GM23338 (cell line): ENCODE measurements at regions not wholly inside any gene's neighbourhood (a gene's known extent, or its start where the extent isn't known, plus 50 kb on each side); places are given as distances from the start of the nearest gene placed in this dataset.

Source experiments
- ATAC-seq: fragments of 200-7000 bp; cut with Tn5 transposase; 3 replicates; pipeline ENCODE4 v1.9.1; 2020
- DNase-seq: peaks from one replicate; pipeline ENCODE4 v3.0.0-alpha.2; 2015; ENCODE audit warnings: low spot score
- H2AFZ ChIP-seq: fragments of 200-600 bp; sonication (generic); 2 replicates; pipeline ENCODE4 v1.8.0; 2016; ENCODE audit warnings: antibody characterized with exemption, mild to moderate bottlenecking, moderate library complexity
- H3F3A ChIP-seq: fragments of 200-600 bp; sonication (generic); replicated peaks from 2 replicates; pipeline ENCODE4 v1.8.0; 2017; ENCODE audit warnings: antibody characterized with exemption, mixed run types, low read depth
- H3K27ac ChIP-seq: fragments of 200-600 bp; sonication (generic); 2 replicates; pipeline ENCODE4 v1.6.1; 2016; ENCODE audit warnings: low read depth
- H3K27me3 ChIP-seq: fragments of 200-600 bp; sonication (generic); 2 replicates; pipeline ENCODE4 v1.8.0; 2016; ENCODE audit warnings: mild to moderate bottlenecking, mixed run types, moderate library complexity; ENCODE audit not compliant: insufficient read depth
- H3K36me3 ChIP-seq: fragments of 200-600 bp; sonication (generic); 2 replicates; pipeline ENCODE4 v1.8.0; 2016; ENCODE audit warnings: mild to moderate bottlenecking; ENCODE audit not compliant: insufficient read depth
- H3K4me1 ChIP-seq: fragments of 200-600 bp; sonication (generic); 2 replicates; pipeline ENCODE4 v1.8.0; 2016; ENCODE audit warnings: mild to moderate bottlenecking, moderate library complexity; ENCODE audit not compliant: insufficient read depth
- H3K4me2 ChIP-seq: fragments of 200-600 bp; sonication (generic); 2 replicates; pipeline ENCODE4 v1.7.1; 2017; ENCODE audit warnings: mixed run types
- H3K4me3 ChIP-seq: fragments of 200-600 bp; sonication (generic); 2 replicates; pipeline ENCODE4 v1.6.1; 2016; ENCODE audit warnings: mixed run types
- H3K79me2 ChIP-seq: fragments of 200-600 bp; sonication (generic); replicated peaks from 2 replicates; pipeline ENCODE4 v1.8.0; 2017; ENCODE audit warnings: mild to moderate bottlenecking; ENCODE audit not compliant: insufficient read depth
- H3K9me2 ChIP-seq: fragments of 200-600 bp; sonication (generic); 2 replicates; pipeline ENCODE4 v1.8.0; 2017; ENCODE audit not compliant: insufficient read depth
- H4K20me1 ChIP-seq: fragments of 200-600 bp; sonication (generic); replicated peaks from 2 replicates; pipeline ENCODE4 v1.8.0; 2017; ENCODE audit warnings: mild to moderate bottlenecking; ENCODE audit not compliant: insufficient read depth
- H3K27ac Mint-ChIP-seq: 2 replicates; pipeline ENCODE4 v1.8.0; 2020; ENCODE audit warnings: inconsistent platforms, mild to moderate bottlenecking, moderate library complexity, mixed read lengths
- H3K27me3 Mint-ChIP-seq: 3 replicates; pipeline ENCODE4 v1.8.0; 2022; ENCODE audit warnings: low read depth, mild to moderate bottlenecking, moderate library complexity, mixed read lengths, inconsistent platforms; ENCODE audit not compliant: insufficient read depth, poor library complexity
- H3K36me3 Mint-ChIP-seq: 3 replicates; pipeline ENCODE4 v1.8.0; 2021; ENCODE audit warnings: low read depth, mild to moderate bottlenecking, inconsistent platforms, moderate library complexity, mixed read lengths
- H3K4me1 Mint-ChIP-seq: 3 replicates; pipeline ENCODE4 v1.8.0; 2020; ENCODE audit warnings: mild to moderate bottlenecking, inconsistent platforms, mixed read lengths
- H3K4me3 Mint-ChIP-seq: 3 replicates; pipeline ENCODE4 v1.8.0; 2021; ENCODE audit warnings: moderate library complexity, mild to moderate bottlenecking, inconsistent platforms, mixed read lengths
- H3K9me3 Mint-ChIP-seq: 3 replicates; pipeline ENCODE4 v1.8.0; 2020; ENCODE audit warnings: moderate library complexity, mild to moderate bottlenecking, inconsistent platforms, mixed read lengths
- CREB1 ChIP-seq: fragments of 250-450 bp; sonication (Bioruptor Pico); IDR thresholded peaks from 2 replicates; pipeline ENCODE4 v1.5.0; 2020; ENCODE audit warnings: low read depth, mild to moderate bottlenecking, moderate library complexity
- CTCF ChIP-seq, 2 experiments: fragments of 200-600 bp in 1 of 2; sonication (generic) in 1 of 2; conservative IDR thresholded peaks; 2 replicates each; pipeline versions ENCODE4 v1.5.1 to v1.6.1; 2016 to 2017; ENCODE audit warnings: antibody characterized with exemption in 2 of 2, low read depth in 2 of 2, mild to moderate bottlenecking in 2 of 2, moderate library complexity in 1 of 2
- EZH2 ChIP-seq: fragments of 200-600 bp; sonication (generic); IDR thresholded peaks from one replicate; pipeline ENCODE4 v1.8.0; 2017; ENCODE audit warnings: antibody characterized with exemption, mild to moderate bottlenecking, low read depth; ENCODE audit not compliant: unreplicated experiment
- EZH2phosphoT487 ChIP-seq: fragments of 200-600 bp; sonication (generic); IDR thresholded peaks from one replicate; pipeline ENCODE4 v1.8.1; 2018; ENCODE audit warnings: antibody characterized with exemption; ENCODE audit not compliant: unreplicated experiment
- NANOG ChIP-seq: IDR thresholded peaks from 2 replicates; pipeline ENCODE4 v1.6.1; 2016; ENCODE audit warnings: antibody characterized with exemption, borderline replicate concordance
- POLR2AphosphoS5 ChIP-seq: IDR thresholded peaks from 2 replicates; pipeline ENCODE4 v1.6.1; 2016; ENCODE audit warnings: antibody characterized with exemption, low read depth
- ZNF114 ChIP-seq: fragments of 250-450 bp; sonication (Bioruptor Pico); IDR thresholded peaks from 2 replicates; pipeline ENCODE4 v1.5.0; 2020; ENCODE audit warnings: mild to moderate bottlenecking, moderate library complexity
- TF ChIP-seq, protein P1 (sequence below): fragments of 250-450 bp; sonication (Bioruptor Pico); IDR thresholded peaks from 2 replicates; pipeline ENCODE4 v1.5.0; 2020; ENCODE audit warnings: mild to moderate bottlenecking, moderate library complexity
- TF ChIP-seq, protein P2 (sequence below): IDR thresholded peaks from one replicate; pipeline ENCODE4 v1.6.1; 2018; ENCODE audit warnings: antibody characterized with exemption; ENCODE audit not compliant: unreplicated experiment
- TF ChIP-seq, protein P3 (sequence below): IDR thresholded peaks from 2 replicates; pipeline ENCODE4 v1.6.1; 2016; ENCODE audit warnings: antibody characterized with exemption

- TF ChIP-seq, protein P1, sequence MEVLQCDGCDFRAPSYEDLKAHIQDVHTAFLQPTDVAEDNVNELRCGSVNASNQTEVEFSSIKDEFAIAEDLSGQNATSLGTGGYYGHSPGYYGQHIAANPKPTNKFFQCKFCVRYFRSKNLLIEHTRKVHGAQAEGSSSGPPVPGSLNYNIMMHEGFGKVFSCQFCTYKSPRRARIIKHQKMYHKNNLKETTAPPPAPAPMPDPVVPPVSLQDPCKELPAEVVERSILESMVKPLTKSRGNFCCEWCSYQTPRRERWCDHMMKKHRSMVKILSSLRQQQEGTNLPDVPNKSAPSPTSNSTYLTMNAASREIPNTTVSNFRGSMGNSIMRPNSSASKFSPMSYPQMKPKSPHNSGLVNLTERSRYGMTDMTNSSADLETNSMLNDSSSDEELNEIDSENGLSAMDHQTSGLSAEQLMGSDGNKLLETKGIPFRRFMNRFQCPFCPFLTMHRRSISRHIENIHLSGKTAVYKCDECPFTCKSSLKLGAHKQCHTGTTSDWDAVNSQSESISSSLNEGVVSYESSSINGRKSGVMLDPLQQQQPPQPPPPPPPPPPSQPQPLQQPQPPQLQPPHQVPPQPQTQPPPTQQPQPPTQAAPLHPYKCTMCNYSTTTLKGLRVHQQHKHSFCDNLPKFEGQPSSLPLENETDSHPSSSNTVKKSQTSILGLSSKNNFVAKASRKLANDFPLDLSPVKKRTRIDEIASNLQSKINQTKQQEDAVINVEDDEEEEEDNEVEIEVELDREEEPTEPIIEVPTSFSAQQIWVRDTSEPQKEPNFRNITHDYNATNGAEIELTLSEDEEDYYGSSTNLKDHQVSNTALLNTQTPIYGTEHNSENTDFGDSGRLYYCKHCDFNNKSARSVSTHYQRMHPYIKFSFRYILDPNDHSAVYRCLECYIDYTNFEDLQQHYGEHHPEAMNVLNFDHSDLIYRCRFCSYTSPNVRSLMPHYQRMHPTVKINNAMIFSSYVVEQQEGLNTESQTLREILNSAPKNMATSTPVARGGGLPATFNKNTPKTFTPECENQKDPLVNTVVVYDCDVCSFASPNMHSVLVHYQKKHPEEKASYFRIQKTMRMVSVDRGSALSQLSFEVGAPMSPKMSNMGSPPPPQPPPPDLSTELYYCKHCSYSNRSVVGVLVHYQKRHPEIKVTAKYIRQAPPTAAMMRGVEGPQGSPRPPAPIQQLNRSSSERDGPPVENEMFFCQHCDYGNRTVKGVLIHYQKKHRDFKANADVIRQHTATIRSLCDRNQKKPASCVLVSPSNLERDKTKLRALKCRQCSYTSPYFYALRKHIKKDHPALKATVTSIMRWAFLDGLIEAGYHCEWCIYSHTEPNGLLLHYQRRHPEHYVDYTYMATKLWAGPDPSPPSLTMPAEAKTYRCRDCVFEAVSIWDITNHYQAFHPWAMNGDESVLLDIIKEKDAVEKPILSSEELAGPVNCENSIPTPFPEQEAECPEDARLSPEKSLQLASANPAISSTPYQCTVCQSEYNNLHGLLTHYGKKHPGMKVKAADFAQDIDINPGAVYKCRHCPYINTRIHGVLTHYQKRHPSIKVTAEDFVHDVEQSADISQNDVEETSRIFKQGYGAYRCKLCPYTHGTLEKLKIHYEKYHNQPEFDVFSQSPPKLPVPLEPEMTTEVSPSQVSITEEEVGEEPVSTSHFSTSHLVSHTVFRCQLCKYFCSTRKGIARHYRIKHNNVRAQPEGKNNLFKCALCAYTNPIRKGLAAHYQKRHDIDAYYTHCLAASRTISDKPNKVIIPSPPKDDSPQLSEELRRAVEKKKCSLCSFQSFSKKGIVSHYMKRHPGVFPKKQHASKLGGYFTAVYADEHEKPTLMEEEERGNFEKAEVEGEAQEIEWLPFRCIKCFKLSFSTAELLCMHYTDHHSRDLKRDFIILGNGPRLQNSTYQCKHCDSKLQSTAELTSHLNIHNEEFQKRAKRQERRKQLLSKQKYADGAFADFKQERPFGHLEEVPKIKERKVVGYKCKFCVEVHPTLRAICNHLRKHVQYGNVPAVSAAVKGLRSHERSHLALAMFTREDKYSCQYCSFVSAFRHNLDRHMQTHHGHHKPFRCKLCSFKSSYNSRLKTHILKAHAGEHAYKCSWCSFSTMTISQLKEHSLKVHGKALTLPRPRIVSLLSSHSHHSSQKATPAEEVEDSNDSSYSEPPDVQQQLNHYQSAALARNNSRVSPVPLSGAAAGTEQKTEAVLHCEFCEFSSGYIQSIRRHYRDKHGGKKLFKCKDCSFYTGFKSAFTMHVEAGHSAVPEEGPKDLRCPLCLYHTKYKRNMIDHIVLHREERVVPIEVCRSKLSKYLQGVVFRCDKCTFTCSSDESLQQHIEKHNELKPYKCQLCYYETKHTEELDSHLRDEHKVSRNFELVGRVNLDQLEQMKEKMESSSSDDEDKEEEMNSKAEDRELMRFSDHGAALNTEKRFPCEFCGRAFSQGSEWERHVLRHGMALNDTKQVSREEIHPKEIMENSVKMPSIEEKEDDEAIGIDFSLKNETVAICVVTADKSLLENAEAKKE (CRISPR knock-in tag): no peak
- TF ChIP-seq CREB1 (CRISPR knock-in tag) (no peak), CTCF (conservative IDR thresholded peaks at IDR 0.05; ENCODE audit: low read depth in 2 of 2) (no peak), EZH2phosphoT487 (no peak)
These were observed 432.3 kb downstream of the PLPP3 start (continued) for GRCh38 chr1:56147034-56147433.

- no peak for DNase-seq
- Histone ChIP-seq H3K4me3 (no peak overlapping the region), H3K4me2 (no peak overlapping the region), H4K20me1 (no peaks in the 10 kb centered on the region), H3K4me1 (no peaks in the 10 kb centered on the region), H3K79me2 (no peaks in the 10 kb centered on the region), H3K27ac (no peak overlapping the region), H3F3A (no peaks in the 10 kb centered on the region), H2AFZ (no peak overlapping the region), H3K9me2 (0 out of 2 replicates have a peak, but pooled peaks cover 7% of the 10 kb centered on the region), H3K27me3 (no peaks in the 10 kb centered on the region), H3K36me3 (no peaks in the 10 kb centered on the region)
- Mint-ChIP-seq H3K4me3 (no peak overlapping the region), H3K4me1 (no peaks in the 10 kb centered on the region), H3K27ac (no peak overlapping the region), H3K27me3 (no peaks in the 10 kb centered on the region), H3K36me3 (no peaks in the 10 kb centered on the region), H3K9me3 (no peaks in the 10 kb centered on the region)
- no peak for ATAC-seq
- TF ChIP-seq CTCF (conservative IDR thresholded peaks at IDR 0.05; ENCODE audit: low read depth in 2 of 2) (no peak), ZNF114 (no peak), NANOG (no peak), CREB1 (CRISPR knock-in tag) (no peak), EZH2 (no peak), EZH2phosphoT487 (no peak), POLR2AphosphoS5 (no peak)
- TF ChIP-seq, protein P2, sequence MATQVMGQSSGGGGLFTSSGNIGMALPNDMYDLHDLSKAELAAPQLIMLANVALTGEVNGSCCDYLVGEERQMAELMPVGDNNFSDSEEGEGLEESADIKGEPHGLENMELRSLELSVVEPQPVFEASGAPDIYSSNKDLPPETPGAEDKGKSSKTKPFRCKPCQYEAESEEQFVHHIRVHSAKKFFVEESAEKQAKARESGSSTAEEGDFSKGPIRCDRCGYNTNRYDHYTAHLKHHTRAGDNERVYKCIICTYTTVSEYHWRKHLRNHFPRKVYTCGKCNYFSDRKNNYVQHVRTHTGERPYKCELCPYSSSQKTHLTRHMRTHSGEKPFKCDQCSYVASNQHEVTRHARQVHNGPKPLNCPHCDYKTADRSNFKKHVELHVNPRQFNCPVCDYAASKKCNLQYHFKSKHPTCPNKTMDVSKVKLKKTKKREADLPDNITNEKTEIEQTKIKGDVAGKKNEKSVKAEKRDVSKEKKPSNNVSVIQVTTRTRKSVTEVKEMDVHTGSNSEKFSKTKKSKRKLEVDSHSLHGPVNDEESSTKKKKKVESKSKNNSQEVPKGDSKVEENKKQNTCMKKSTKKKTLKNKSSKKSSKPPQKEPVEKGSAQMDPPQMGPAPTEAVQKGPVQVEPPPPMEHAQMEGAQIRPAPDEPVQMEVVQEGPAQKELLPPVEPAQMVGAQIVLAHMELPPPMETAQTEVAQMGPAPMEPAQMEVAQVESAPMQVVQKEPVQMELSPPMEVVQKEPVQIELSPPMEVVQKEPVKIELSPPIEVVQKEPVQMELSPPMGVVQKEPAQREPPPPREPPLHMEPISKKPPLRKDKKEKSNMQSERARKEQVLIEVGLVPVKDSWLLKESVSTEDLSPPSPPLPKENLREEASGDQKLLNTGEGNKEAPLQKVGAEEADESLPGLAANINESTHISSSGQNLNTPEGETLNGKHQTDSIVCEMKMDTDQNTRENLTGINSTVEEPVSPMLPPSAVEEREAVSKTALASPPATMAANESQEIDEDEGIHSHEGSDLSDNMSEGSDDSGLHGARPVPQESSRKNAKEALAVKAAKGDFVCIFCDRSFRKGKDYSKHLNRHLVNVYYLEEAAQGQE: no peak
- TF ChIP-seq, protein P3, sequence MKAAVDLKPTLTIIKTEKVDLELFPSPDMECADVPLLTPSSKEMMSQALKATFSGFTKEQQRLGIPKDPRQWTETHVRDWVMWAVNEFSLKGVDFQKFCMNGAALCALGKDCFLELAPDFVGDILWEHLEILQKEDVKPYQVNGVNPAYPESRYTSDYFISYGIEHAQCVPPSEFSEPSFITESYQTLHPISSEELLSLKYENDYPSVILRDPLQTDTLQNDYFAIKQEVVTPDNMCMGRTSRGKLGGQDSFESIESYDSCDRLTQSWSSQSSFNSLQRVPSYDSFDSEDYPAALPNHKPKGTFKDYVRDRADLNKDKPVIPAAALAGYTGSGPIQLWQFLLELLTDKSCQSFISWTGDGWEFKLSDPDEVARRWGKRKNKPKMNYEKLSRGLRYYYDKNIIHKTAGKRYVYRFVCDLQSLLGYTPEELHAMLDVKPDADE: no peak
These were observed 432.9 kb downstream of the PLPP3 start for GRCh38 chr1:56146449-56146848.
